Neural crest cell (in vitro differentiated cells): ENCODE measurements at regions not wholly inside any gene's neighbourhood (a gene's known extent, or its start where the extent isn't known, plus 50 kb on each side); places are given as distances from the start of the nearest gene placed in this dataset.

ENCODE experiments used
- DNase-seq: peaks from one replicate; pipeline ENCODE4 v3.0.0; 2021; ENCODE audit warnings: low read depth, mixed read lengths, low spot score
- H3K27ac Mint-ChIP-seq: one replicate; pipeline ENCODE4 v1.8.0; 2021; ENCODE audit warnings: mild to moderate bottlenecking, mixed read lengths; ENCODE audit not compliant: unreplicated experiment
- H3K27me3 Mint-ChIP-seq: 2 replicates; pipeline ENCODE4 v1.8.0; 2021; ENCODE audit warnings: low read depth, mild to moderate bottlenecking, mixed read lengths
- H3K36me3 Mint-ChIP-seq: 2 replicates; pipeline ENCODE4 v1.8.0; 2021; ENCODE audit warnings: low read depth, mild to moderate bottlenecking, mixed read lengths
- H3K4me1 Mint-ChIP-seq: 2 replicates; pipeline ENCODE4 v1.8.0; 2021; ENCODE audit warnings: mixed read lengths
- H3K4me3 Mint-ChIP-seq: one replicate; pipeline ENCODE4 v1.8.0; 2021; ENCODE audit warnings: mild to moderate bottlenecking, mixed read lengths
- H3K9me3 Mint-ChIP-seq: 2 replicates; pipeline ENCODE4 v1.8.0; 2021; ENCODE audit warnings: mixed read lengths
- TF ChIP-seq, protein P1 (sequence below): fragments of 200-600 bp; sonication (generic); conservative IDR thresholded peaks from 2 replicates; pipeline ENCODE4 v1.5.0; 2021; ENCODE audit warnings: antibody characterized with exemption, mild to moderate bottlenecking

- no peak for DNase-seq
- no peak overlapping the region for H3K27ac Mint-ChIP-seq
- H3K9me3 Mint-ChIP-seq, result peaks cover 24% of the 10 kb centered on the region
- TF ChIP-seq, protein P1, sequence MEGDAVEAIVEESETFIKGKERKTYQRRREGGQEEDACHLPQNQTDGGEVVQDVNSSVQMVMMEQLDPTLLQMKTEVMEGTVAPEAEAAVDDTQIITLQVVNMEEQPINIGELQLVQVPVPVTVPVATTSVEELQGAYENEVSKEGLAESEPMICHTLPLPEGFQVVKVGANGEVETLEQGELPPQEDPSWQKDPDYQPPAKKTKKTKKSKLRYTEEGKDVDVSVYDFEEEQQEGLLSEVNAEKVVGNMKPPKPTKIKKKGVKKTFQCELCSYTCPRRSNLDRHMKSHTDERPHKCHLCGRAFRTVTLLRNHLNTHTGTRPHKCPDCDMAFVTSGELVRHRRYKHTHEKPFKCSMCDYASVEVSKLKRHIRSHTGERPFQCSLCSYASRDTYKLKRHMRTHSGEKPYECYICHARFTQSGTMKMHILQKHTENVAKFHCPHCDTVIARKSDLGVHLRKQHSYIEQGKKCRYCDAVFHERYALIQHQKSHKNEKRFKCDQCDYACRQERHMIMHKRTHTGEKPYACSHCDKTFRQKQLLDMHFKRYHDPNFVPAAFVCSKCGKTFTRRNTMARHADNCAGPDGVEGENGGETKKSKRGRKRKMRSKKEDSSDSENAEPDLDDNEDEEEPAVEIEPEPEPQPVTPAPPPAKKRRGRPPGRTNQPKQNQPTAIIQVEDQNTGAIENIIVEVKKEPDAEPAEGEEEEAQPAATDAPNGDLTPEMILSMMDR, result no peak
- H3K4me1 Mint-ChIP-seq, result no peaks in the 10 kb centered on the region
- H3K27me3 Mint-ChIP-seq, result no peaks in the 10 kb centered on the region
- H3K36me3 Mint-ChIP-seq, result no peaks in the 10 kb centered on the region
- H3K4me3 Mint-ChIP-seq, result no peak overlapping the region
Measured at GRCh38 chr19:32146664-32147063, 198.7 kb upstream of the ZNF507 start.

GRCh38 chr19:32150605-32151004 is 194.8 kb upstream of the ZNF507 start:
- no peak for DNase-seq
- H3K36me3 Mint-ChIP-seq, result no peaks in the 10 kb centered on the region
- no peak overlapping the region for H3K27ac Mint-ChIP-seq
- H3K27me3 Mint-ChIP-seq, result peaks cover under 1% of the 10 kb centered on the region
- H3K9me3 Mint-ChIP-seq, result peaks cover 20% of the 10 kb centered on the region
- no peaks in the 10 kb centered on the region for H3K4me1 Mint-ChIP-seq
- TF ChIP-seq, protein P1, result no peak
- H3K4me3 Mint-ChIP-seq, result no peak overlapping the region

- Mint-ChIP-seq H3K27ac (no peak overlapping the region), H3K27me3 (peaks cover 8% of the 10 kb centered on the region)
Measured at GRCh38 chr19:32154418-32154817, 191.0 kb upstream of the ZNF507 start.

DNA sequence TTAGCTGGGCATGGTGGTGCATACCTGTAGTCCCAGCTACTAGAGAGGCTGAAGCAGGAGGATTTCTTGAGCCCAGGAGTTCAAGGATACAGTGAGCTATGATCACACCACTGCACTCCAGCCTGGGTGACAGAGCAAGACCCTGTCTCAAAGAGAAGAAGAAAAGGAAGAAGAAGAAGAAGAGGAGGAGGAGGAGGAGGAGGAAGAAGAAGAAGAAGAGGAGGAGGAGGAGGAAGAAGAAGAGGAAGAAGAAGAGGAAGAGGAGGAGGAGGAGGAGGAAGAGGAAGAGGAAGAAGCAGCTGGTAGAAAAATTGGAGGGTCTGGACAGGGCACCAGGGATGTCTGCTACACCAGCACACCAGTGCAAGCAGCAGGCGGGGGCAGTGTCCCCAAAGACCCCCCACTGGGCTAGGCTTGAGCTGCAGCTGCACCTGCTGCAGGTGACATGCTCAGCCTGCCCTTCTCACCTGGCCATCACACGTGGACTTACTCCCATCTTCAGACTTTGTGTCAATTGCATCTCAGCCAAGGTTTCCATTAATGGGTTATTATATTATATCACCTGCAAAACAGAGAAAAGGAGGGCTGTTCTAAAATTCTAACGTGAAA is 180.9 kb upstream of the ZNF507 start:
- H3K4me3 Mint-ChIP-seq, result no peak overlapping the region
- no peak for DNase-seq
- H3K4me1 Mint-ChIP-seq, result peaks cover 11% of the 10 kb centered on the region
- TF ChIP-seq, protein P1, result no peak
- no peak overlapping the region for H3K27ac Mint-ChIP-seq
- peaks cover 4% of the 10 kb centered on the region for H3K9me3 Mint-ChIP-seq
- H3K27me3 Mint-ChIP-seq, result peaks cover 15% of the 10 kb centered on the region
- no peaks in the 10 kb centered on the region for H3K36me3 Mint-ChIP-seq

More at GRCh38 chr19:32154418-32154817, 191.0 kb upstream of the ZNF507 start:
- Mint-ChIP-seq H3K9me3 (peaks cover 7% of the 10 kb centered on the region), H3K36me3 (no peaks in the 10 kb centered on the region), H3K4me1 (no peaks in the 10 kb centered on the region), H3K4me3 (no peak overlapping the region)
- DNase-seq, result no peak
- TF ChIP-seq, protein P1, result no peak

GRCh38 chr19:32165141-32165540 is 180.3 kb upstream of the ZNF507 start:
- Mint-ChIP-seq H3K27me3 (peaks cover 15% of the 10 kb centered on the region), H3K9me3 (no peaks in the 10 kb centered on the region), H3K36me3 (no peaks in the 10 kb centered on the region), H3K4me3 (no peak overlapping the region), H3K27ac (peak overlapping the region; percentile 87), H3K4me1 (peaks cover 11% of the 10 kb centered on the region)
- no peak for DNase-seq
- TF ChIP-seq, protein P1, result no peak
